ENCODE measurements at regions not wholly inside any gene's neighbourhood (a gene's known extent, or its start where the extent isn't known, plus 50 kb on each side); places are given as distances from the start of the nearest gene placed in this dataset.

GRCh38 chr5:128791312-128791711 is 174.0 kb upstream of the SLC27A6 start:
- DNase-seq = no peak
- no peaks in the 10 kb centered on the region for H3K79me2 ChIP-seq (ENCODE audit: insufficient read depth, low read length)
- H3K4me3 ChIP-seq (ENCODE audit: low read depth in 1 of 2, low read length in 2 of 2) = no peak overlapping the region
- H3K36me3 ChIP-seq (ENCODE audit: insufficient read depth, low read length) = no peaks in the 10 kb centered on the region
- ATAC-seq (ENCODE audit: insufficient read depth, low read depth) = no peak
- no peaks in the 10 kb centered on the region for H3K27me3 ChIP-seq (ENCODE audit: insufficient read depth, low read length, poor library complexity)
- H2AFZ ChIP-seq (ENCODE audit: low read depth, low read length) = no peak overlapping the region
- H3K27ac ChIP-seq (ENCODE audit: low read length) = no peak overlapping the region
- no peaks in the 10 kb centered on the region for H3K9me3 ChIP-seq (ENCODE audit: insufficient read depth, low read length, severe bottlenecking)
- H3K4me2 ChIP-seq (ENCODE audit: insufficient read depth, low read length) = no peak overlapping the region
- H4K20me1 ChIP-seq (ENCODE audit: insufficient read depth, low read length) = no peaks in the 10 kb centered on the region
- TF ChIP-seq, protein P1, sequence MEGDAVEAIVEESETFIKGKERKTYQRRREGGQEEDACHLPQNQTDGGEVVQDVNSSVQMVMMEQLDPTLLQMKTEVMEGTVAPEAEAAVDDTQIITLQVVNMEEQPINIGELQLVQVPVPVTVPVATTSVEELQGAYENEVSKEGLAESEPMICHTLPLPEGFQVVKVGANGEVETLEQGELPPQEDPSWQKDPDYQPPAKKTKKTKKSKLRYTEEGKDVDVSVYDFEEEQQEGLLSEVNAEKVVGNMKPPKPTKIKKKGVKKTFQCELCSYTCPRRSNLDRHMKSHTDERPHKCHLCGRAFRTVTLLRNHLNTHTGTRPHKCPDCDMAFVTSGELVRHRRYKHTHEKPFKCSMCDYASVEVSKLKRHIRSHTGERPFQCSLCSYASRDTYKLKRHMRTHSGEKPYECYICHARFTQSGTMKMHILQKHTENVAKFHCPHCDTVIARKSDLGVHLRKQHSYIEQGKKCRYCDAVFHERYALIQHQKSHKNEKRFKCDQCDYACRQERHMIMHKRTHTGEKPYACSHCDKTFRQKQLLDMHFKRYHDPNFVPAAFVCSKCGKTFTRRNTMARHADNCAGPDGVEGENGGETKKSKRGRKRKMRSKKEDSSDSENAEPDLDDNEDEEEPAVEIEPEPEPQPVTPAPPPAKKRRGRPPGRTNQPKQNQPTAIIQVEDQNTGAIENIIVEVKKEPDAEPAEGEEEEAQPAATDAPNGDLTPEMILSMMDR (IDR thresholded peaks at IDR 0.05; ENCODE audit: borderline replicate concordance, extremely low read depth, low read length, poor library complexity, severe bottlenecking) = no peak
- H3K4me1 ChIP-seq (ENCODE audit: insufficient read depth, low read length) = no peaks in the 10 kb centered on the region
- H3K9ac ChIP-seq (ENCODE audit: low read depth, low read length) = no peak overlapping the region

DNA sequence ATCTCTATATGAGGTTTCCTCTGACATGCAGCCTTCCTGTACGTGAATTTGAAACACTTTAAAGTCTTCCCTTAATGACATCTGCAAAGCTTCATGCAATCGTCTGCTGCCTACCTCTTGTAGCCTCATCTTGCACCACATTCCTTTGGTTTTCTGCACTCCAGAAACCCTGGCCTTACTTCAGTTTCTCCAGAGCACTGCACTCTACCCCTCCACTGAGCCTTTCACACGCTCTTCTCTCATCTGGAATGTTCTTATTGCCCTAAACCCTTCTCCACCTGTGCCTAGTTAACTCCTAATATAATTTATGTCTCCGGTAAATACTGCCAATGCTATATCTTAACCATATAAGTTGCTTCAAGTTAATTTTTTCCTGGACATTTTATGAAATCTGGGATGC is 168.8 kb upstream of the SLC27A6 start:
- H2AFZ ChIP-seq (ENCODE audit: low read depth, low read length) = no peak overlapping the region
- no peaks in the 10 kb centered on the region for H3K36me3 ChIP-seq (ENCODE audit: insufficient read depth, low read length)
- H4K20me1 ChIP-seq (ENCODE audit: insufficient read depth, low read length) = no peaks in the 10 kb centered on the region
- no peaks in the 10 kb centered on the region for H3K27me3 ChIP-seq (ENCODE audit: insufficient read depth, low read length, poor library complexity)
- no peak overlapping the region for H3K27ac ChIP-seq (ENCODE audit: low read length)
- TF ChIP-seq, protein P1 (IDR thresholded peaks at IDR 0.05; ENCODE audit: borderline replicate concordance, extremely low read depth, low read length, poor library complexity, severe bottlenecking) = no peak
- no peak for TF ChIP-seq EZH2 (IDR thresholded peaks at IDR 0.05; ENCODE audit: borderline replicate concordance, low read depth, low read length, severe bottlenecking)
- DNase-seq (no peak), ATAC-seq (ENCODE audit: insufficient read depth, low read depth) (no peak)
- H3K9me3 ChIP-seq (ENCODE audit: insufficient read depth, low read length, severe bottlenecking) = no peaks in the 10 kb centered on the region
- H3K79me2 ChIP-seq (ENCODE audit: insufficient read depth, low read length) = no peaks in the 10 kb centered on the region
- H3K9ac ChIP-seq (ENCODE audit: low read depth, low read length) = no peak overlapping the region
- H3K4me2 ChIP-seq (ENCODE audit: insufficient read depth, low read length) = no peak overlapping the region
- no peak overlapping the region for H3K4me3 ChIP-seq (ENCODE audit: low read depth in 1 of 2, low read length in 2 of 2)
- no peaks in the 10 kb centered on the region for H3K4me1 ChIP-seq (ENCODE audit: insufficient read depth, low read length)

GRCh38 chr5:128798871-128799270 is 166.4 kb upstream of the SLC27A6 start:
- Histone ChIP-seq H3K27ac (ENCODE audit: low read length) (no peak overlapping the region), H3K36me3 (ENCODE audit: insufficient read depth, low read length) (no peaks in the 10 kb centered on the region), H3K27me3 (ENCODE audit: insufficient read depth, low read length, poor library complexity) (no peaks in the 10 kb centered on the region), H3K9me3 (ENCODE audit: insufficient read depth, low read length, severe bottlenecking) (no peaks in the 10 kb centered on the region), H3K79me2 (ENCODE audit: insufficient read depth, low read length) (no peaks in the 10 kb centered on the region), H3K9ac (ENCODE audit: low read depth, low read length) (no peak overlapping the region), H3K4me1 (ENCODE audit: insufficient read depth, low read length) (no peaks in the 10 kb centered on the region), H2AFZ (ENCODE audit: low read depth, low read length) (no peak overlapping the region), H4K20me1 (ENCODE audit: insufficient read depth, low read length) (no peaks in the 10 kb centered on the region), H3K4me3 (ENCODE audit: low read depth in 1 of 2, low read length in 2 of 2) (no peak overlapping the region), H3K4me2 (ENCODE audit: insufficient read depth, low read length) (no peak overlapping the region)
- TF ChIP-seq, protein P1 (IDR thresholded peaks at IDR 0.05; ENCODE audit: borderline replicate concordance, extremely low read depth, low read length, poor library complexity, severe bottlenecking) = no peak
- no peak for TF ChIP-seq EZH2 (IDR thresholded peaks at IDR 0.05; ENCODE audit: borderline replicate concordance, low read depth, low read length, severe bottlenecking)
- no peak for ATAC-seq (ENCODE audit: insufficient read depth, low read depth)
- no peak for DNase-seq

- no peaks in the 10 kb centered on the region for H3K36me3 ChIP-seq (ENCODE audit: insufficient read depth, low read length)
- H3K4me2 ChIP-seq (ENCODE audit: insufficient read depth, low read length) = no peak overlapping the region
- TF ChIP-seq EZH2 (IDR thresholded peaks at IDR 0.05; ENCODE audit: borderline replicate concordance, low read depth, low read length, severe bottlenecking) = no peak
- TF ChIP-seq, protein P1 (IDR thresholded peaks at IDR 0.05; ENCODE audit: borderline replicate concordance, extremely low read depth, low read length, poor library complexity, severe bottlenecking) = no peak
- H3K9ac ChIP-seq (ENCODE audit: low read depth, low read length) = no peak overlapping the region
- H3K9me3 ChIP-seq (ENCODE audit: insufficient read depth, low read length, severe bottlenecking) = no peaks in the 10 kb centered on the region
- H4K20me1 ChIP-seq (ENCODE audit: insufficient read depth, low read length) = no peaks in the 10 kb centered on the region
- H3K27ac ChIP-seq (ENCODE audit: low read length) = no peak overlapping the region
- ATAC-seq (ENCODE audit: insufficient read depth, low read depth) (no peak), DNase-seq (no peak)
- no peaks in the 10 kb centered on the region for H3K4me1 ChIP-seq (ENCODE audit: insufficient read depth, low read length)
- H3K79me2 ChIP-seq (ENCODE audit: insufficient read depth, low read length) = no peaks in the 10 kb centered on the region
- H2AFZ ChIP-seq (ENCODE audit: low read depth, low read length) = no peak overlapping the region
- no peak overlapping the region for H3K4me3 ChIP-seq (ENCODE audit: low read depth in 1 of 2, low read length in 2 of 2)
- no peaks in the 10 kb centered on the region for H3K27me3 ChIP-seq (ENCODE audit: insufficient read depth, low read length, poor library complexity)
Observed at GRCh38 chr5:128799945-128800344, 165.3 kb upstream of the SLC27A6 start.
